CD4-positive, alpha-beta T cell treated with Interferon alpha-2 for 1 hour (primary cell): ENCODE measurements at regions not wholly inside any gene's neighbourhood (a gene's known extent, or its start where the extent isn't known, plus 50 kb on each side); places are given as distances from the start of the nearest gene placed in this dataset.

Experiments used
- DNase-seq, 2 donors: peaks; one replicate each; pipeline ENCODE4 v3.0.0-alpha.2; 2020 to 2022

DNA sequence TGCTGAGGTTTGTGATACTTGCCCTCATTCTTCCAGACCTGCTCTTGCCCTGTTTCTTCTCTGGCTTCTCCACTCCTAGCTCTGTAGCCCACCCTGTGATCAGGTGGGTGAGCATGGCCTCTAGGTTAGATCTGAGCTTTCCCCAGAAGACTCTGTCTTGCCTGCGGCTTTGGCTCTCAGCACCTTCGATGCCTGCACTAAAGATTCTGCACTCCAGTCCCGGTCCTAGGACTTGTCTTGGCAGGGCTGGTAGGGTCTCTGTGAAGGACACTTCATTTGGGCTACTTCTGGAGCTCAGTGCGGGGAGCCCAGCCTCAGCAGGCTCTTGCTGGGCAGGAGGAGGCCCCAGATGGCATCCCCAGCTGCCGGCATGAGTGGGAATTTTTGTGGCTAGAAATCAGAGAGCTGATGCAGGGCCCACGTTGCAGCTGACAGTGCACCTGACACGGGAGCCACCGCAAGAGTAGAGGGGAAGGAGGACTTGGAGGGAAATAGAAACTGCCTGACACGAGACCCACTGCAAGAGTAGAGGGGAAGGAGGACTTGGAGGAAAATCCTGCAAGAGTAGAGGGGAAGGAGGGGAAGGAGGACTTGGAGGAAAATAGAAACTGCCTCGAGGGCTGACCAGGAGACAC lies 226.9 kb upstream of the B3GAT1 start:
- DNase-seq: no peak

- DNase-seq: no peak
Measured at GRCh38 chr11:134637091-134638015, 225.3 kb upstream of the B3GAT1 start.

DNA sequence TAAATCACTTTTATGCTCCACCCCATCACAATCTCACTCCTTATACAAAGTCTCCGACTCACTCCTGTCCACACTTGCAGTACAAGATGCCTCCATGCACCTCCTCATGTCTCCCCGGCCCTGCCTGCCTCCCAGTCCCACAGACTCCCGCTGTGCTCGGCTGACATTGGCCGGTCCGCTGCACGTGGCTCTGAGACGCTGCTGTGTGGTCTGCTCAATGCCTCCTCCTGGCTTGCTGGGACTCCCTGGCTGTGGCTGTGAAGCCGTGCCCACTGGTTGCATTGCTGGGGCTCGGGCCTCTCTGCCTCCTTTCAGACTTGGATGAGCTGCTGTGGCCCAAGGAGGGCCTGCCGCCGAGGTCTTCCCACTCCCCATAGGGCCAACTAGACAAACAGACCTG lies 224.0 kb upstream of the B3GAT1 start:
- DNase-seq: no peak

DNA sequence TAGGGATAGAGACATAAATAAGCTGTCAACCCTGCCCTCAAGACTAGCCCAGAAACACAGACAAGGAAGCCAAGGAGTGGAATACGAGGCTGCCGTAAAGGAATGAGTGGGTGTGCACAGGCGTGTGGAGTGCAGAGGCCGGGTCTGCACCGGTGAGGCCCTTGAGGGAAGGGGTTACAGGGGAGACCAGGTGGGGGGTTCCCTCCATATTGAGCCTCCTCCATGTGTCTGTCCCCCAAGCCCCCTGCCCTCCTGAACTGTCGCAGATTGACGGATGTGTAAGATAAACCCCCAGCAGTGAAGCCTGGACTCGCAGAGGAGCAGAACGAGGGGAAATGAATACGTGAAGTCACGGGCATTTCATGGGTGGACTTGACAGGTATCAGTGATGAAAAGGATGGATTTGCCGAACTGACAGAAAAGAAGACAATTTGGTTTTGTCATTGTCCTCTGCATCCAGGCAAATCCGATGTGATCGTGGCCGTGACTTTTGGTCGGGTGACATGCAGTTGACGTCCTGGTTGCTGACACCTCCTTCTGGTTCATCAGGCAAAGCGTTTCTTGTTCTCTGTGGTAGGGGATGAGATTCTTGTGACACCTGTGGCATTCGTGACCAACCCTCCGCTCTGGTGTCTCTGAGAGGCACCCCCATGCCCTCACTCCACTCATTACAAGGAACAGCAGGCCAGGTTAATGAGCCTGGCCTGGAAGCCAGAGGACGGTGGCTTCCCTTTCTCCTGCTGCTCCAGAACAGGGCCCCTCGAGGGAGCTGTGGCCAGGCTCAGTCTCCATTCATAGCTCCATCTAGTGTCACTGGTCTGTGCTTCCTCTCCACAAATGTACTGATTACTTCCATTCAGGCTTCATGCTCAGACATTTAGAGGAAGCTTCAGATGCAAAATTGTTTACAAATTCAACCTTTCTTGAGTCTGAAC lies 223.1 kb upstream of the B3GAT1 start:
- DNase-seq: no peak

GRCh38 chr11:134633276-134633675 lies 221.2 kb upstream of the B3GAT1 start:
- DNase-seq: no peak

DNA sequence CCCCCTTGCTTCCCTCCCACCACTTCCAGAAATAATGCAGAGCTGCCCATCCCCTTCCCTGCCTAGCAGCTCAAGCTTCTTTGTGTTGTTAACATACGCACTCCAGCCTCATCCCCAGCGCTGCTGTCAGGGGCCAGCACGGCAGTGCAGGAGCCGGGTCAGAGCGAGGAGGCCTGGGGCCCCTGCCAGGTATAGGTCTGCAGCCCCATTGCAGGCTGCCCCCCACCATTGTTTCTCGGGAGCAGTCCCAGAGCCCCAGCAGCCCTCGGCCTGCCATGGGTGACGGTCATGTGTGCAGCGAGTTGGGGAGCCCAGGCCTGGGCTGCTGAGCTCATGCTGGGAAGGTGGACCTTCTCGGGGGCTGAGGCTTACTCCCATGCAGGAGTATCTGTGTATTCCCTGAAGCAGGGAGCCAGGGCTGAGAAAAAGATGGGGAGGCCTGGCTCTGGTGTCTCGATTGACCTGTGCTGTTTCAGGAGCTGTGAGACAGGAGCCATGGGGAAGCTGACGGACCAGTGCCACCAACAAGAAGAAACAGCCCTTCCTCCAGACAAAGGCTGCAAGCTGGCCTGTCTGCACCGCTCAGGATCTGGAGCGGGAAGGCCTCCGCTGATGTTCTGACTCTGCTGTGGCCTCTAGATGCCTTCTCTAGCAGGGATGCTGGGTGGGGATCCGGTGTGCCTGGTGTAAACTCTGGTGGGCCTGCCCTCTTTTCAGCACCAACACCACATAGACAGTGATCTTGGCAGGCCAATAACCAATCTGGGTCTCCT lies 220.5 kb upstream of the B3GAT1 start:
- DNase-seq: no peak

- no peak for DNase-seq
Measured at GRCh38 chr11:134630861-134631260, 218.8 kb upstream of the B3GAT1 start.

- no peak for DNase-seq
Measured at GRCh38 chr11:134628426-134628825, 216.4 kb upstream of the B3GAT1 start.

- DNase-seq: no peak
Measured at GRCh38 chr11:134626032-134626431, 214.0 kb upstream of the B3GAT1 start.

DNA sequence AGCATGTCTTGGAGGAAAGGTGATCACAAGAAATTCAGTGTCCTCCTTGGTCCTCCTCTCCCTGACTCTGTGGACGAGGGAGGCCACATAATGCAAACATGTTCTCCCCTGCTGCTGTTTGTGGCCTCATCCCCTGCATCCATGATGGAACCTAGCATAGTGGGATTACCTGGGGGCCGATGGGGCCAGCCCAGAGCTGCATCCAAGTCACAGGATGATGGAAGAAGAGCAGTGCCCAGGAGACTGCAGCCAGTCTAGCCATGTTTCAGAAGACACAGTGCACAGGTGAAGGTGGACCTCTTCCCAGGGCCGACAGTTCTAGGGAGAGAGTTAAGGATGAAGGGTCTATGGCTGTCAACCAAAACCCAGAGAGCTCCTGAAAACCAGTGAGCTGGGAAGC lies 213.6 kb upstream of the B3GAT1 start:
- no peak for DNase-seq

GRCh38 chr11:134625151-134625550 lies 213.1 kb upstream of the B3GAT1 start:
- DNase-seq: no peak

- no peak for DNase-seq
Measured at GRCh38 chr11:134624166-134624920, 212.3 kb upstream of the B3GAT1 start.

DNA sequence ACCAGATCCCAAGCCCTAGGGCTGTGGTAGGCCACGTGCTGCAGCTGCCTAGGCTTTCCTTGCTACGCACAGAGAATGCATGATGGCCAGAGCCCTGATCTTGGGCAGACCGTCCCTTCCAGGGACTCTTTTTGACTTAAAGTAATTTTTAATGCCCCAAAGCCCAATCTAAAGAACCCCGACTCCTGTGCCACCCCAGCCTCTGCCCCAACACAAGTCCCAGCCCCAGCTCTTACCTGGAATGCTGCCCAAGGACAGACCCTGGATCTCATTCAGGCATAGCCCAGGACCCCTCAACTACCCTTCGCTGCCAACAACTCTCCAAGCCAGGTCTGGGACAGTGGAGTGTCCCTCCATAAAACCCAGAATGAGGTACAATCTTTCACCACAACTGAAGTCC lies 211.7 kb upstream of the B3GAT1 start:
- no peak for DNase-seq

- DNase-seq: no peak
Measured at GRCh38 chr11:134622458-134622857, 210.4 kb upstream of the B3GAT1 start.

GRCh38 chr11:134617360-134617759 lies 205.3 kb upstream of the B3GAT1 start:
- no peak for DNase-seq

GRCh38 chr11:134616038-134616437 lies 204.0 kb upstream of the B3GAT1 start:
- DNase-seq: no peak

GRCh38 chr11:134615041-134615615 lies 203.1 kb upstream of the B3GAT1 start:
- no peak for DNase-seq

GRCh38 chr11:134614141-134614540 lies 202.1 kb upstream of the B3GAT1 start:
- DNase-seq: no peak

GRCh38 chr11:134613646-134614045 lies 201.6 kb upstream of the B3GAT1 start:
- no peak for DNase-seq

GRCh38 chr11:134612140-134613030 lies 200.3 kb upstream of the B3GAT1 start:
- no peak for DNase-seq
